Panc1 (cell line): ENCODE measurements at regions not wholly inside any gene's neighbourhood (a gene's known extent, or its start where the extent isn't known, plus 50 kb on each side); places are given as distances from the start of the nearest gene placed in this dataset.

Experiments
- CTCF ChIP-seq: fragments of 450-650 bp; IDR thresholded peaks from 2 replicates; pipeline ENCODE4 v1.5.1; 2017; ENCODE audit warnings: mild to moderate bottlenecking
- TCF7L2 ChIP-seq: IDR thresholded peaks from 2 replicates; pipeline ENCODE4 v1.6.1; 2011; ENCODE audit warnings: mild to moderate bottlenecking, low read depth, low read length, inconsistent platforms

DNA sequence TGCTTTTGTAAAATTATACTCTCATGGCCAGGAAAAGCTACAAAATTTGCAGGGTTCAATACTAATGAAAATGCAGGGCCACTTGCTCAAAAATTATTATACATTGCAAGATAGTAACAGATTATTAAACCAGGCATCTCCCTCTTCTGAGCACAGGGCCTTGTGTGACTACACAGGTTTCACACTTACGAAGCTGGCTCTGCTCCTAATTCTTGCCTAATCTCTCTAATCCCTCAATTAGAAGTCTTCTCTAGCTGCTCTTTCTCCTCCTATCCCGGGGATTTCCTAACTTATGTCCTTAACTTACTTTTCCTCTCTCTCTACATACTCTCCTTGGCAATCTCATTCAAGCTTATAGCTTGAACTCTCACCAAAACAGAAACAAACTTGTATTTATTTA, 168.3 kb downstream of the AREG start:
- TF ChIP-seq CTCF (no peak), TCF7L2 (no peak)
